K562 (cell line): ENCODE measurements at regions not wholly inside any gene's neighbourhood (a gene's known extent, or its start where the extent isn't known, plus 50 kb on each side); places are given as distances from the start of the nearest gene placed in this dataset.

Experiments used
- BHLHE40 ChIP-seq: IDR thresholded peaks from 2 replicates; pipeline ENCODE4 v1.6.1; 2011; ENCODE audit warnings: low read length, improper control_type of control experiment
- CHD2 ChIP-seq: IDR thresholded peaks from 2 replicates; pipeline ENCODE4 v1.6.1; 2011; ENCODE audit warnings: low read depth, low read length
- MAX ChIP-seq: sonication (generic); formaldehyde crosslinking; IDR thresholded peaks from 2 replicates; pipeline ENCODE4 v1.9.0; 2022; ENCODE audit warnings: mild to moderate bottlenecking, missing genetic modification reagents
- MLLT1 ChIP-seq, 2 experiments: fragments of 450-650 bp; IDR thresholded peaks; 2 replicates each; pipeline ENCODE4 v1.6.1; 2016
- MYC ChIP-seq, 2 experiments: fragments of 250-450 bp in 1 of 2; sonication (Bioruptor Pico) in 1 of 2; IDR thresholded peaks; 2 replicates each; pipeline versions ENCODE4 v1.5.1 to v1.6.1; 2012 to 2021; ENCODE audit warnings: low read depth in 2 of 2, borderline replicate concordance in 1 of 2, improper control_type of control experiment in 1 of 2, low read length in 1 of 2, mild to moderate bottlenecking in 1 of 2, moderate library complexity in 1 of 2
- TEAD4 ChIP-seq, 2 experiments: sonication (generic) in 1 of 2; formaldehyde crosslinking in 1 of 2; IDR thresholded peaks; 2 replicates each; pipeline versions ENCODE4 v1.6.1 to v1.8.0; 2012 to 2022; ENCODE audit warnings: borderline replicate concordance in 1 of 2, inconsistent platforms in 1 of 2, low read length in 1 of 2, mild to moderate bottlenecking in 1 of 2, missing genetic modification reagents in 1 of 2
- TF ChIP-seq, protein P1 (sequence below), 3 experiments: IDR thresholded peaks in 2 of 3; conservative IDR thresholded peaks in 1 of 3; 2 replicates each; pipeline ENCODE4 v1.5.1; 2011 to 2012; ENCODE audit warnings: low read length in 3 of 3, mild to moderate bottlenecking in 3 of 3, control low read depth in 2 of 3, improper control_type of control experiment in 1 of 3, inconsistent platforms in 1 of 3, low read depth in 1 of 3, mixed read lengths in 1 of 3, moderate library complexity in 1 of 3; ENCODE audit not compliant: insufficient read depth in 2 of 3
- TF ChIP-seq, protein P2 (sequence below): sonication (generic); formaldehyde crosslinking; IDR thresholded peaks from 2 replicates; pipeline ENCODE4 v1.8.0; 2022; ENCODE audit warnings: mild to moderate bottlenecking, missing genetic modification reagents

GRCh38 chr5:98031496-98031895, 742.0 kb upstream of the RGMB start:
- no peak for TF ChIP-seq MAX (CRISPR knock-in tag)
- no peak for TF ChIP-seq CHD2
- TF ChIP-seq, protein P1, sequence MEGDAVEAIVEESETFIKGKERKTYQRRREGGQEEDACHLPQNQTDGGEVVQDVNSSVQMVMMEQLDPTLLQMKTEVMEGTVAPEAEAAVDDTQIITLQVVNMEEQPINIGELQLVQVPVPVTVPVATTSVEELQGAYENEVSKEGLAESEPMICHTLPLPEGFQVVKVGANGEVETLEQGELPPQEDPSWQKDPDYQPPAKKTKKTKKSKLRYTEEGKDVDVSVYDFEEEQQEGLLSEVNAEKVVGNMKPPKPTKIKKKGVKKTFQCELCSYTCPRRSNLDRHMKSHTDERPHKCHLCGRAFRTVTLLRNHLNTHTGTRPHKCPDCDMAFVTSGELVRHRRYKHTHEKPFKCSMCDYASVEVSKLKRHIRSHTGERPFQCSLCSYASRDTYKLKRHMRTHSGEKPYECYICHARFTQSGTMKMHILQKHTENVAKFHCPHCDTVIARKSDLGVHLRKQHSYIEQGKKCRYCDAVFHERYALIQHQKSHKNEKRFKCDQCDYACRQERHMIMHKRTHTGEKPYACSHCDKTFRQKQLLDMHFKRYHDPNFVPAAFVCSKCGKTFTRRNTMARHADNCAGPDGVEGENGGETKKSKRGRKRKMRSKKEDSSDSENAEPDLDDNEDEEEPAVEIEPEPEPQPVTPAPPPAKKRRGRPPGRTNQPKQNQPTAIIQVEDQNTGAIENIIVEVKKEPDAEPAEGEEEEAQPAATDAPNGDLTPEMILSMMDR (IDR thresholded peaks at IDR 0.05 in 2 of 3, conservative IDR thresholded peaks at IDR 0.05 in 1 of 3; ENCODE audit: insufficient read depth in 2 of 3, low read depth in 1 of 3, low read length in 3 of 3) = no peak
- TF ChIP-seq TEAD4 (IDR thresholded peaks at IDR 0.05; ENCODE audit: low read length) = no peak
- no peak for TF ChIP-seq TEAD4 (CRISPR knock-in tag; IDR thresholded peaks at IDR 0.05; ENCODE audit: borderline replicate concordance)
- no peak for TF ChIP-seq MYC (IDR thresholded peaks at IDR 0.05; ENCODE audit: low read depth, low read length)
- no peak for TF ChIP-seq MYC (CRISPR knock-in tag; IDR thresholded peaks at IDR 0.05; ENCODE audit: borderline replicate concordance, low read depth)
- TF ChIP-seq, protein P2, sequence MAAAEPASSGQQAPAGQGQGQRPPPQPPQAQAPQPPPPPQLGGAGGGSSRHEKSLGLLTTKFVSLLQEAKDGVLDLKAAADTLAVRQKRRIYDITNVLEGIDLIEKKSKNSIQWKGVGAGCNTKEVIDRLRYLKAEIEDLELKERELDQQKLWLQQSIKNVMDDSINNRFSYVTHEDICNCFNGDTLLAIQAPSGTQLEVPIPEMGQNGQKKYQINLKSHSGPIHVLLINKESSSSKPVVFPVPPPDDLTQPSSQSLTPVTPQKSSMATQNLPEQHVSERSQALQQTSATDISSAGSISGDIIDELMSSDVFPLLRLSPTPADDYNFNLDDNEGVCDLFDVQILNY (CRISPR knock-in tag) = no peak
- TF ChIP-seq MLLT1 (IDR thresholded peaks at IDR 0.05) = no peak
- TF ChIP-seq BHLHE40 = no peak
